ENCODE measurements at regions not wholly inside any gene's neighbourhood (a gene's known extent, or its start where the extent isn't known, plus 50 kb on each side); places are given as distances from the start of the nearest gene placed in this dataset.
"Not testable (repeated sequence)": the region's sequence is repeated elsewhere in the genome, so short reads cannot be mapped to it uniquely, and the experiment has no call there.

GRCh38 chr6:98416027-98416426 lies 418.3 kb upstream of the POU3F2 start:
- no peak for TF ChIP-seq EZH2phosphoT487 (IDR thresholded peaks at IDR 0.05; ENCODE audit: insufficient read depth, low read depth)
- no peak for TF ChIP-seq EZH2 (IDR thresholded peaks at IDR 0.05; ENCODE audit: insufficient read depth, poor library complexity, severe bottlenecking)
- Histone ChIP-seq H3K9me3 (ENCODE audit: low read depth) (no peaks in the 10 kb centered on the region), H4K20me1 (ENCODE audit: insufficient read depth) (no peaks in the 10 kb centered on the region), H3K9me2 (ENCODE audit: insufficient read depth) (no peaks in the 10 kb centered on the region), H3K36me3 (ENCODE audit: low read depth) (no peaks in the 10 kb centered on the region), H3K4me2 (ENCODE audit: unreplicated experiment) (no peak overlapping the region), H3K4me1 (ENCODE audit: insufficient read depth) (no peaks in the 10 kb centered on the region), H3K27me3 (replicated peaks; ENCODE audit: insufficient read depth) (no peaks in the 10 kb centered on the region), H3K4me3 (no peak overlapping the region), H3K79me2 (ENCODE audit: insufficient read depth) (no peaks in the 10 kb centered on the region), H3K9ac (no peak overlapping the region), H3F3A (ENCODE audit: insufficient read depth) (no peaks in the 10 kb centered on the region), H3K27ac (no peak overlapping the region), H2AFZ (no peak overlapping the region)
- 0% methylated on average over 2 of the region's 2 CpGs for WGBS, 2 experiments (ENCODE audit: low coverage in 1 of 2, low lambda C conversion rate in 2 of 2, missing lambda C conversion rate in 2 of 2)
- in situ Hi-C loops (cut with MboI): no loop called here
- DNase-seq: no peak

DNA sequence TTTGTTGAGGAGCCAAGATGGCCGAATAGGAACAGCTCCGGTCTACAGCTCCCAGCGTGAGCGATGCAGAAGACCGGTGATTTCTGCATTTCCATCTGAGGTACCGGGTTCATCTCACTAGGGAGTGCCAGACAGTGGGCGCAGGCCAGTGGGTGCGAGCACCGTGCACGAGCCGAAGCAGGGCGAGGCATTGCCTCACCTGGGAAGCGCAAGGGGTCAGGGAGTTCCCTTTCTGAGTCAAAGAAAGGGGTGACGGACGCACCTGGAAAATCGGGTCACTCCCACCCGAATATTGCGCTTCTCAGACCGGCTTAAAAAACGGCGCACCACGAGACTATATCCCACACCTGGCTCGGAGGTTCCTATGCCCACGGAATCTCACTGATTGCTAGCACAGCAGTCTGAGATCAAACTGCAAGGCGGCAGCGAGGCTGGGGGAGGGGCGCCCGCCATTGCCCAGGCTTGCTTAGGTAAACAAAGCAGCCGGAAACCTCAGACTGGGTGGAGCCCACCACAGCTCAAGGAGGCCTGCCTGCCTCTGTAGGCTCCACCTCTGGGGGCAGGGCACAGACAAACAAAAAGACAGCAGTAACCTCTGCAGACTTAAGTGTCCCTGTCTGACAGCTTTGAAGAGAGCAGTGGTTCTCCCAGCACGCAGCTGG lies 417.7 kb upstream of the POU3F2 start:
- H3K79me2 ChIP-seq (ENCODE audit: insufficient read depth); H3K9ac ChIP-seq; H3K27me3 ChIP-seq (replicated peaks; ENCODE audit: insufficient read depth); DNase-seq; H3K9me2 ChIP-seq (ENCODE audit: insufficient read depth); H3K4me1 ChIP-seq (ENCODE audit: insufficient read depth); H3F3A ChIP-seq (ENCODE audit: insufficient read depth); in situ Hi-C loops (cut with MboI); H3K27ac ChIP-seq; H3K4me3 ChIP-seq; H4K20me1 ChIP-seq (ENCODE audit: insufficient read depth); H3K36me3 ChIP-seq (ENCODE audit: low read depth); H2AFZ ChIP-seq; H3K4me2 ChIP-seq (ENCODE audit: unreplicated experiment); H3K9me3 ChIP-seq (ENCODE audit: low read depth): not testable (repeated sequence)
- 42 to 53% methylated on average over 28 to 29 of the region's 30 CpGs for WGBS, 2 experiments (ENCODE audit: low coverage in 1 of 2, low lambda C conversion rate in 2 of 2, missing lambda C conversion rate in 2 of 2)

GRCh38 chr6:98433325-98434056 lies 400.9 kb upstream of the POU3F2 start:
- no peaks in the 10 kb centered on the region for H3K79me2 ChIP-seq (ENCODE audit: insufficient read depth)
- H3K27me3 ChIP-seq (replicated peaks; ENCODE audit: insufficient read depth): no peaks in the 10 kb centered on the region
- no peaks in the 10 kb centered on the region for H3K36me3 ChIP-seq (ENCODE audit: low read depth)
- no peaks in the 10 kb centered on the region for H3F3A ChIP-seq (ENCODE audit: insufficient read depth)
- in situ Hi-C loops (cut with MboI): no loop called here
- WGBS, 2 experiments (ENCODE audit: low coverage in 1 of 2, low lambda C conversion rate in 2 of 2, missing lambda C conversion rate in 2 of 2): 5 to 10% methylated on average over 3 of the region's 3 CpGs
- H3K4me3 ChIP-seq: no peak overlapping the region
- H3K9ac ChIP-seq: no peak overlapping the region
- no peak for DNase-seq
- no peak overlapping the region for H3K27ac ChIP-seq
- H2AFZ ChIP-seq: no peak overlapping the region
- no peaks in the 10 kb centered on the region for H3K9me2 ChIP-seq (ENCODE audit: insufficient read depth)
- H4K20me1 ChIP-seq (ENCODE audit: insufficient read depth): no peaks in the 10 kb centered on the region
- no peak overlapping the region for H3K4me2 ChIP-seq (ENCODE audit: unreplicated experiment)
- H3K9me3 ChIP-seq (ENCODE audit: low read depth): no peaks in the 10 kb centered on the region
- TF ChIP-seq EZH2 (IDR thresholded peaks at IDR 0.05; ENCODE audit: insufficient read depth, poor library complexity, severe bottlenecking): no peak
- no peak for TF ChIP-seq EZH2phosphoT487 (IDR thresholded peaks at IDR 0.05; ENCODE audit: insufficient read depth, low read depth)
- H3K4me1 ChIP-seq (ENCODE audit: insufficient read depth): no peaks in the 10 kb centered on the region

- TF ChIP-seq EZH2phosphoT487 (IDR thresholded peaks at IDR 0.05; ENCODE audit: insufficient read depth, low read depth) (no peak), EZH2 (IDR thresholded peaks at IDR 0.05; ENCODE audit: insufficient read depth, poor library complexity, severe bottlenecking) (no peak)
- WGBS, 2 experiments (ENCODE audit: low coverage in 1 of 2, low lambda C conversion rate in 2 of 2, missing lambda C conversion rate in 2 of 2): 0 to 7% methylated on average over 1 of the region's 1 CpG
- H3K4me1 ChIP-seq (ENCODE audit: insufficient read depth): no peaks in the 10 kb centered on the region
- in situ Hi-C loops (cut with MboI): no loop called here
- no peaks in the 10 kb centered on the region for H3K27me3 ChIP-seq (replicated peaks; ENCODE audit: insufficient read depth)
- no peaks in the 10 kb centered on the region for H4K20me1 ChIP-seq (ENCODE audit: insufficient read depth)
- no peak overlapping the region for H3K4me3 ChIP-seq
- no peak overlapping the region for H3K4me2 ChIP-seq (ENCODE audit: unreplicated experiment)
- no peak overlapping the region for H2AFZ ChIP-seq
- no peaks in the 10 kb centered on the region for H3K36me3 ChIP-seq (ENCODE audit: low read depth)
- no peak overlapping the region for H3K9ac ChIP-seq
- no peaks in the 10 kb centered on the region for H3K9me3 ChIP-seq (ENCODE audit: low read depth)
- H3K27ac ChIP-seq: no peak overlapping the region
- no peaks in the 10 kb centered on the region for H3K9me2 ChIP-seq (ENCODE audit: insufficient read depth)
- H3K79me2 ChIP-seq (ENCODE audit: insufficient read depth): no peaks in the 10 kb centered on the region
- H3F3A ChIP-seq (ENCODE audit: insufficient read depth): no peaks in the 10 kb centered on the region
- DNase-seq: no peak
Observed at GRCh38 chr6:98443633-98444032, 390.7 kb upstream of the POU3F2 start.

Data from GM23248 (cell line).